ENCODE measurements at regions not wholly inside any gene's neighbourhood (a gene's known extent, or its start where the extent isn't known, plus 50 kb on each side); places are given as distances from the start of the nearest gene placed in this dataset.
"Not testable (repeated sequence)": the region's sequence is repeated elsewhere in the genome, so short reads cannot be mapped to it uniquely, and the experiment has no call there.

DNA sequence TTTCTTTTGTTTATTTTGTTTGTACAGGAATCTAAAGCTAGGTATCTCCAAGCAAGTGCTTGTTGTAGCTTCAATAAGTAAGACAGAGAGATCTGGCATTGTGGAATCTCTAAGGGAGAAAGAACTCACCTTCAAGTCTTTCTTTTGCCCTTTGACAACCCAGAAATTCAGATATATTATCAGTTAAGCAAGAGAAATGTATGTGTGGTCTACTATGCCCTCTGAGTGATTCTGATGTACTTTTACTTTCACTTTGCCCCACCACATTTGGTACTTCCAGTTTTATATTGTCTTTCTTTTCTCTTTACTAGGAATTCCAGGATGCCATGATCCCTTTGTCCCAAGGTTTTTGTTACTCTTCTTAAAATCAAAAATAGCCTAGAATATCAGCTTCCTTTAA lies 259.6 kb upstream of the PIK3C3 start:
- DNase-seq (ENCODE audit: low read depth in 2 of 2) = no peak

DNA sequence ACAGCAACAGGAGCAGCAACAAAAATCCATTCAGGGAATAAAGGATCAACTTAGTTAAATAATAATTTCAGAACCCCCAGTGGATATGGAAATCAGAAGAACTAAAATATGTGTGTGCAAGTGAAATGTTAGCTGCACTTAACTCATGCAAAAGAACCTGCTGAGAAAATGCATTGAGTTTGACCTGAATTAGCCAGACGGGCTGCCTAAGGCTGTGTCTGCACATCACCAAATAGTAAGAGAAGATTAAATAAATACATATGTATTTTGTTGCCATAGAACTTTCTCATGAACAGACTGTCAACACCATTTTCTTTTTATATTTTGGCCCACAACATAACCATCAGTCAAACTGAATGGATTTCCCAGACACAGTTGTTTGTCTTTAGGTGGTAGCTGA lies 262.0 kb upstream of the PIK3C3 start:
- no peak for DNase-seq (ENCODE audit: low read depth in 2 of 2)

DNA sequence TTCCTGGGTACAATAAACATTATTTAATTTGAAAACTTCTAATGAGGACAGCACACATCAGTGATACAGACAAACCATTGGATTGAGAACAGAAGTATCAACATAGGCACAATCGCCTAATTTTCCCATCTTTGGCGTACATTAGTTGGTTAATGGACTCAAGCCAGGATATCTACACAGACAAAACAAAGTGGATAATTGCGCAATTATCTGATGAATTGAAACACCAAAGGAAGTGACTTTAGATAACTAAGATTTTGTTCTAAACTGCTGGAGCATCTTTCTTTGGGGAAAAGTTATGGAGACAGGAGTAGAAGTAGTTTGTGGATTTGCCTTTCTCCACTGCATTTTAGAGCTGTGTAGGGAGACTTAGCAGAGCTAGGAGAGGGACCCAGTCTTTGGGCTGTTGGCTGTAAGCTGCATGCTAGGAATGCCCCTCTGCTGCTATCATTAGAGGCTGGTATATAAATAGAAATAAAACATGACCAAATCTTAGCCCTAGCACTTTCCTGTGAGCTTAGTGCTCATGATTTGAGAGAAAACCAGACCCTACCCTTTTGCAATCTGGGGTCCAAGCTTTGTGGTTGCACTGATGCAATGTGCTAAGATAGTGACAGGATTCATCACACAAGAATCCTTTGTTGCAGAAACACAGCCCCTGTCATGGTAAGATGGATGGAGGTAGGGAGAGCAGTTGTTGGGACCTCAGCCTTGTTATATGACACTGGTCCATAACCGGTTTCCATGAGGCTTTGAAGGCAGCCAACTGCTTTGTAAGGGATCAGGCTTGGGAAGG lies 264.5 kb upstream of the PIK3C3 start:
- no peak for DNase-seq (ENCODE audit: low read depth in 2 of 2)

DNA sequence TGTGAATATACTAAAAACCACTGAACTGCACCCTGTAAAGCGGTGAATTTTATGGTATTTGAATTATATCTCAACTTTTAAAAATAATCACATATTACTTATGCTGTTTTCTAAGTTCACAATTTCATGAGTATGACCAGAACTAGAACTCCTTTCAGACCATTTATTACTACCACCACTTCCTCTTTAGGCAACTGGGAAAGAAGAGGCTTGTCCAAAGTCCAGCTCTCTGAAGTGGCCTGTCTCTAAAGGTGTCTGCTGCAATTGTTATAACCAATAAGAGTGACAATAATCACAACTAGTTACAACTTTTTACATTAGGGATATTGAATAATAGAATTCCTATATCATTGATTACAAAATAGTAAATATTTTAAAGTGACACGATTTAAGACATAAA lies 267.9 kb upstream of the PIK3C3 start:
- no peak for DNase-seq (ENCODE audit: low read depth in 2 of 2)

DNA sequence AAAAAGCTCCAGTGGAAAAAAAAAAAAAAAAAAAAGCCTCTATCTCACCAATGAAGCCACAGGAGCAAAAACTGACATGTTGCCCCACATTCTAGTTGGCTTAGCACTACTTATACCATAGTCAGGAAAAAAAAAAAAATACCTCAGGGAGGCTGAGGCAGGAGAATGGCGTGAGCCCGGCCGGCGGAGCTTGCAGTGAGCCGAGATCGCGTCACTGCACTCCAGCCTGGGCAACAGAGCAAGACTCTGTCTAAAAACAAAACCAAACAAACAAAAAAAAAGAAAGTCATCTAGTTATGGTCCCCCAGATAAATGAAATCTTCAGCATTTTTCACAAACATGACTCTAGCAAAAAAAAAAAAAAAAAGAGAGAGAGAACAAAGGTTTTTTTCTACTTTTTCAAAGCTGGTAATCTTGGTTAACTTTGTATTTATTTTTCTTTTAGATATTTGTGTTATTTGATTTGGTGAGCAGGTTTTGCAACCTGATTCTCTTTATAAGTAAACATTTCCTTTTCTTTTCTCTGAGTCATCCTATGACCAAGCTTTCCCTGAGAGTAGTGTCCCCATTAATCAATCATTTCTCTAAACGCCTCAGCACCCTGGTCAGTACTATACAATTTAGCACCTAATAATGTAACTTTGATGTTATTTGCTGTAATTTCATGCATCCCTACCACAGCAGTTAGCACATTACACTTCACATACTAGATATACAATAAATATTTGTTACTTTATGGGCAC lies 273.7 kb upstream of the PIK3C3 start:
- DNase-seq (ENCODE audit: low read depth in 2 of 2) = no peak

DNA sequence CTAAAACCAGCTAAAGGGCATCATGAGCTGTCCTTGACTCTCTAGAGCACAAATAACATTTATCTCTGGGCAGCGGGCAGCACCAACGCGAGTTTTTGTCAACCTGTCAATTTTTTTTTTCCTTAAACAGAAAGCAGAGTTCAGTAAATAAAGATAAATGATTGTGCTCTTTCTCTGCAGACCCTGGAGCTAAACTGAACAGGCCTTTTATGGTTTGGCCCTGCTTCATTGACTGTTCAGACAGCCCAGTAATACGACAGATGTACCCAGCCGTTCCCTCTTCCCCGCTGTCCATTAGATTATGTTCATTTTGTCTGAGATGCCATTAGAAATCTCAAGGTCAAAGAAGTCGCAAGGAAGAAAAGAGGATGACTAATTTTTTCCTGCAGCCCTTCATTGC lies 280.5 kb upstream of the PIK3C3 start:
- no peak for DNase-seq (ENCODE audit: low read depth in 2 of 2)

DNA sequence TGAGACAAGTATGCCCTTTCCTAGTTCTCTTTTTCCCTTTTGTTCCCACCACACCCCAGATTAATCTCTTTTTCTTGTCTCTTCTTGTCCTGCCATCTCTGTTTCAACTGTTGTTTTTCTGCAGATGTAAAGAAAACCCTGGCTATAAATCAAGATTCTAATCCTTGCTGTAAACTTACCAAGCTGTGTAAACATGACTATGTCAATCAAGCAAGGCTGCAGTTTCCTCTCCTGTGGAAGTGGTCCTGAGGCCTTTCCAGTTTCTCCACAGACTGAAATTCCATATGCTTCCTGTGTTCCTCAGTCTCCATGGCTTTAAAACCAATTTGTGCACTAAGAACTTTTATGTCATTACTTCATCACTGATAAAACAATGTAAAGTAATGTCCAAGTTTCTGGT lies 288.8 kb upstream of the PIK3C3 start:
- DNase-seq (ENCODE audit: low read depth in 2 of 2) = no peak

DNA sequence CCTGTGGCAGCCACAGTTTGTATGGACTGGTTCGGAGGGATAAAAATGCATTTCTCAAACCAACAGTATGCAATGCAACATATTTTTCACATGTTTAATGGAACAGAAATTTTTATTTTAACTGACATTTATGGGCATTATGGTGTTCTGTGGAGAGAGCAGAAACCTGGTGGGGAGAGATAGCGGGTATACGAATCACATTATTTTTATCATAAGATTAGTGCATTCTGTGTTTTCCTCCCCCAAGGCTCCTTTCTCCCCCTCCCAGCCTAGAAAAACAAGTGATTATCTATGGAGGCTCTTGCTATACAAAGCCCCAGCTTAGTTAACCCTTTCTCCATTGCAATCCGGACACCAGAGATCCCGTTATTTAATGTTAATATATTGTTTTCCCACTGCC lies 289.8 kb upstream of the PIK3C3 start:
- DNase-seq (ENCODE audit: low read depth in 2 of 2) = no peak

DNA sequence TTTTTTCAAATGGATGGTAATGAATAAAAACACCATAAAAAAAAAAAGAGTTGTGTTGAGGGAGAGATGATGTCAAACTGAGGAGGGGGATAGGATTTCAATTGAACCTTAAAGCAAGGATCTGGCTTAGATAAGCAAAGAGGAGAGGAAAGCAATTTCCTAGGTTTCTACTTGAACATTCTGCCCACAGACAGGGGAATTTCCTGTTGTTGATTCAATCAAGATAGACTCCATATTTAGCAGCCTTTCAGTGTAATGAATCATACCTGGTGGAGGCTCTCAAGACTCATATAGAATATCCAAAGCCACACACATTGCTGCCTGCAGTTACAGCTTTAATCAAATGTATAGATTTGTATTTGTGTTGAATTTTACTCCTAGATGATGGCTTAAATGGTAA lies 294.4 kb upstream of the PIK3C3 start:
- DNase-seq (ENCODE audit: low read depth in 2 of 2) = no peak

DNA sequence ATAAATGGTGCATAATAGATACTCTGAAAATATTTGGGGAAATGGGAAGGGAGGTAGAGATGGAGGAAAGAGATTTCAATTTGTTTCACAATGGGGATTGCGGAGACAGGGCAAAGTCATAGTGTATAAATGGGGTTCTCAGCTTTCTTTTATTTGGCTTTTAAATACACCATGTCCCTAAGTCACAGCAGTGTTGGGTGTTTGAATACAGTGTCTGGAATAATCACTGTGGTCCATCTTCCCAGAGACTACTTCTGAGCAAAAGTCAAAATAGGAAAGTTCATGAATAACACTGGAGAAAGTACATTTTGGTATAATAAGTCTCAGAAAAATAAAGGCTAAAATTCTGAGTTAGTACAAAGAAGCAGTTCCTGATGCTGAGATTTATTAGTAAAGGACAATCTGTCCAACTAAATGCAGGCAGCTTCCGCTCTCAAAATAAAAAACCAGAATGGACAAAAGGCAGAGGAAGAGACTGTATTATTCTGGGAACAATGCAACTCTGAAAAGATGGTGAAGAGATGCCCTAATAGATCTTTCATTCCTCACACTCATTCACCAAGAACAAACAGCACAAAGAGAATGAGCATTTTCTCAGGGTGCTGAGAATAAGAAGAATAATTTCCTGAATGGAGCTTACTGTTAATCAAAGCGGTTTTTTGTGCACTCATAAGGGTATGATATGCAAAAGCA lies 295.4 kb upstream of the PIK3C3 start:
- no peak for DNase-seq (ENCODE audit: low read depth in 2 of 2)

DNA sequence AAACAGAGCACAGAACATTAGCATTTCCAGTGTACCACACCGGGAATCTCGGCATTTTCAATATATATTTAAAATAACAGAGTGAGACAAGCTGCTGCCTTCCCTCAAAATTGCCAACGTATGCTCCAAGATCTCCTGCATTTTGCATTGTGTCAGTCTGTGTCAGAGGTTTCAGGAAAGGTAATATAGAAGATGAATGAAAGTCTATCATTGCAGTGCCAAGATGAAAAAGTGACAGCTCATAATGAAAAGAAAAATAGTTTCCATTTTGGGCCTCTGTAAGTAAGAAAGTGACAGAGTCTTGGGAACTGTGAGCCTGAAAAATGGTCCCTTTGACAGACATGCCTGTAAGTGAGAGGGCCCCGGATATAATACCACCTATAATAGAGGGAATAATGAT lies 297.8 kb upstream of the PIK3C3 start:
- DNase-seq (ENCODE audit: low read depth in 2 of 2) = no peak

DNA sequence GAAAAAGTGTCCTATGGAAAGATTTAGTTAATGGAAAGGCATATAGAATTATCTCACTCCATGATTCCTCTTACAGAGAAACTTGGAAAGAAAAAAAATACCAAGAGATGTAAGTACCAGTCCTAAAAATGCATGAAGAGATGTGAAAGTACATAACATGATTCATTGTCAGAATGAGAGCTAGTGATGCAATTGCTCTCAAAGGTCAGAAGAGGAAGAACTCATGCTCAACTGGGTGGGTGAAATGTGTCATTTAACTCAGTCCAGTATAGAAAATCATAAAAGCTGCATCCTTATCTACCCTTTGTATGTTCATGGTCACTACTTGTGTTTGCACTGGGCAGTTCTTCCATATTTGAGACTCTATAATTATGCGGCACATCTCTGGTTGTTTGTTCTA lies 300.0 kb upstream of the PIK3C3 start:
- no peak for DNase-seq (ENCODE audit: low read depth in 2 of 2)

DNA sequence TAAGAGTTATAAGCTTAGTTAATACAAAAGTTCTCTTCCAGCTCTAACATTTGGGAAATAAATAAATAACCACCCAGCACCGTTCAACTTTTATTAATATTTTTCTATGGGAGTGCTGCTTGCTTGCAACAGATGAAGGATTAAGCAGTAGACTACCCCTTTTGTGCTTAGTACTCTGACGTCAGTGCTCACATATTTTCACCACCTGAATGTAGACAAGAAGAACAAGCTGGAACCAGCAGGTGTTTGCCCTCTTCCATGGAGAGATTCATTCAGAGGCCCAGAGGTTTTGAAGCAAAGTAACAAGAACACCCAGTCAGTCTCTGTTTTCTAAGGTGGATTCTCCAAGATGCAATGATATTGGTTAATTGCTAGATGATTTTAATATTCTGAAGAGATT lies 307.1 kb upstream of the PIK3C3 start:
- DNase-seq (ENCODE audit: low read depth in 2 of 2) = no peak

DNA sequence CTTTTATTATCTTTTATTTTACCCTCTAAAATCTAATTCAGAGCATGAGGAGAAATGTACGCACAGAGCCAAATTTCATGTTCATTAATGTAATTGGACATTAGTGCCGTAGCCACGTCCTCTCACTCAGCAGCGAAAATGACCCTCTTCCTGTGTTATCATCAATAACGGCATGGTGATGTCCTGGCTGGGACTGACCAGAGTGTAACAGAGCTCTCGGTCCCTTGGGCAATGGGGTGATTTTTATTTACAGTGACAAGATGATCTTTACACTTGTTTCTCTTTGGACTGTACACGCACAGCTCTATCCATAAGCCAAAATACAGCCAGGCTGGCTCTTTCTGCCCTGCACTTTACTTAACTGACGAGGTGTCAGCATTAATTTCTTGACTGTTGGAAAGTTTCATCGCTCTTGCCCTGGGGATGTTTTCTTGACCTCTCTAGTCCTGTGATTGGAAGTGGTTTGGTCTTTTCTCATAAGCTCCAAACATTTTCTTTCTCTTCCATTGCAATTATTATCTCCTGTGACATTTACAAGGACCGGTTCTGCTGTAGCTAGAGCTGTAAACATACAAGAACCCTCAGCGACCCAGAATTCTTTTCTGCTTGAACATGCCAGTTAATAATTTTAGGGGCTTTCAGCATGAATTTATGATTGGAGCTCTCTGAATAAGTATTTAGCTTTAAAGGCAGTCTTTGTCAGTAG lies 308.0 kb upstream of the PIK3C3 start:
- DNase-seq (ENCODE audit: low read depth in 2 of 2) = no peak

DNA sequence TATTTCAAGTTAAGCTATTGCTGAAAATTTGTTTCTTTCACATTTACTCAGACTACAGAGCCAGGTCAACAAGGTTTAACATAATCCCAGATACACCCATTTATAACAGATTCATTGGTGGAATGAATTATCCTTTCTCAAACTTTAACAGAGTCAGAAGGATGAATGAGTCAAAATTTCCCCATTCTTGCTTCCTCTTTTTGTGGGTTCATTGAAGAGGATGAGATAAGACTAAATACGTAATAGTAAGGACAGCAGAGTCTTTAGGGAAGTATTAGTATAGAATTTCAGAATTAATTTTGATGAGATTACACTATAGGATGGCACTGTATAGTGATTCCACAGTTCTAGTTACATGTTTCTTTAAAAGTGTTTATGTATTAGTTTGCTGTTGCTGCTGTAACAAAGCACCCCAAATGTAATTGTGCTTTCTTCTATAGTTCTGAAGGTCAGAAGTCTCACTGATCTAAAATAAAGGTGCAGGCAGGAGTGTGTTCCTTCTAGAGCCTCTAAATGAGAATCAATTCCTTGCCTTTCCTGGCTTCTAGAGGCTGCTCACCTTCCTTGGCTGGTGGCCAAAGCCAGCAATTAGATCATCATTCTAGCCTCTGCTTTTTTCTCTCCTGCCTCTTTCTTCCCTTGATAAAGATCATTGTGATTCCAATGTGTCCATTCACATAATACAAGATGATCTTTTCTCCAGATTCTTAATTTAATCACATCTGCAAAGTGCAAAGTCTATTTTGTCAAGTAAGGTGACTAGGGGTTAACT lies 309.3 kb upstream of the PIK3C3 start:
- no peak for DNase-seq (ENCODE audit: low read depth in 2 of 2)

DNA sequence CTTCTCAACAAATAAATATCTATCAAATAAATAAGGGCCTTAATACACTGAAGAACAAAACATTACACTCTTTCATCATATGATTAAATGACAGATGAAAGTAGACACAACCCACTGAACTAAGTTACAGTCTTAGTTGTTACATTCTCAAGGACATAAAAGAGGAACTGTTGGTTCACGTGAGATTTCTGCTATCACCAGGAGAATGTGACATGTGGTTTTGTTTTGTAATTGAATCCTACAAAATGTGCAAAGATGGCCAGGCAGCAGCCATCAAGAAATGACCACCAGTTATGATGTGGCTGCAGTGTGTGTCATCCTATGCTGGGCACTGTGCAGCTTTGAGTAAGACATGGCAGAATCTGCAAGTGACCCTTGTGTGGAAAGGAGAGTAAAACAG lies 310.6 kb upstream of the PIK3C3 start:
- DNase-seq (ENCODE audit: low read depth in 2 of 2) = no peak

DNA sequence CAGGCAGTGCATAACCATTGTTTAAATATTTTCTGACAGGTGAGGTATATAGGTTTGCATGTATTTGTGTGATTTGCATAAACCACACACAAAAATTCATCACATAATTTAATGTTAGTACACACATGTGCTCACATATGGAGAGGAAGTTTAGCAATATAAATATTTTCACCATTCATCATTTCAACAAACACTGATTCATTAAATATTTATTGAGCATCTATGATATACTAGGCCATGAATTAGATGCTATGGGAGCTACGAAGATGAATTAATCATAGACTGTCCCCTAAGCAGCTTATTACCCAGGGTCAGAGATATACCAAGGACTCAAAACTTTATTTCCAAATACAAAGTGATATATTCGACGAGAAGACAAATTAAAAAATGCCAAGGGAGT lies 311.6 kb upstream of the PIK3C3 start:
- no peak for DNase-seq (ENCODE audit: low read depth in 2 of 2)

DNA sequence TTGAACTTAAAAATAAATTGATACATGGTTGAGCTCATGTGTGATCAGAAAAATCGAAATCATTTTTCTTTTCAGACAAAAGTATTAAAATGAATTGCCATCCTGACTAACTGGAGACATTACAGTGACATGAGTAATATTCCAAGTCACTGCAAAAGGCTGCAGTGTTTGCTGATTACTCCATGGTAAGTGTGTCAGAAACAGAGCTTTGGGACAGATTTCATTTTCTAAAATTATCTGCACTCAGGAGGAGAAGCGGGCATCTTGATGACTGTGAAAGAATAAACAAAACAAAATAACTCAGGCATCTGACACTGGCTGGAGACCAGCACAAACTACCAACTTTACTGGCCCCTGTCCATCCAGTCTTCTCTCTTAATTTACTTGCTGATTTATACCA lies 312.3 kb upstream of the PIK3C3 start:
- no peak for DNase-seq (ENCODE audit: low read depth in 2 of 2)

DNA sequence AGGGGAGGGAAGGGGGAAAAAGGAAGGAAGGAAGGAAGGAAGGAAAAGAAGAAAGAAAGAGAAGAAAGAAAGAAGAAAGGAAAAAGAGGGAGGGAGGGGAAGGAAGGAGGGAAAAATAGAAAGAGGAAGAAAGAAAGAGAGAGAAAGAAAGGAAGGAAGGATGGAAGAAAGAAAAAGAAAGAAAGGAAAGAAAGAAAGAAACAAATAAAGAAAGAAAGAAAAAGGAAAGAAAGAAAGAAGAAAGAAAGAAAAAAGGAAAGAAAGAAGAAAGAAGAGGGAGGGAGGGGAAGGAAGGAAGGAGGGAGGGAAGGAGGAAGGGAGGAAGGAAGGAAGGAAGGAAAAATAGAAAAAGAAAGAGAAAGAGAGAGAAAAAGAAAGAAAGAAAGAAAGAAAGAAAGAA lies 315.8 kb upstream of the PIK3C3 start:
- no peak for DNase-seq (ENCODE audit: low read depth in 2 of 2)

DNA sequence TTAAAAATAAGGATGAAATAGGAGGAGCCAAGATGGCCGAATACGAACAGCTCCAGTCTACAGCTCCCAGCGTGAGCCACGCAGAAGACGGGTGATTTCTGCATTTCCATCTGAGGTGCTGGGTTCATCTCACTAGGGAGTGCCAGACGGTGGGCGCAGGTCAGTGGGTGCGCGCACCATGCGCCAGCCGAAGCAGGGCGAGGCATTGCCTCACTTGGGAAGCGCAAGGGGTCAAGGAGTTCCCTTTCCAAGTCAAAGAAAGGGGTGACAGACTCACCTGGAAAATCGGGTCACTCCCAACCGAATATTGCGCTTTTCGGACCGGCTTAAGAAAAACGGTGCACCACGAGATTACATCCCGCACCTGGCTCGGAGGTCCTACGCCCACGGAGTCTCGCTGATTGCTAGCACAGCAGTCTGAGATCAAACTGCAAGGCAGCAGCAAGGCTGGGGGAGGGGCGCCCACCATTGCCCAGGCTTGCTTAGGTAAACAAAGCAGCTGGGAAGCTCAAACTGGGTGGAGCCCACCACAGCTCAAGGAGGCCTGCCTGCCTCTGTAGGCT lies 323.2 kb upstream of the PIK3C3 start:
- DNase-seq (ENCODE audit: low read depth in 2 of 2) = not testable (repeated sequence)

DNA sequence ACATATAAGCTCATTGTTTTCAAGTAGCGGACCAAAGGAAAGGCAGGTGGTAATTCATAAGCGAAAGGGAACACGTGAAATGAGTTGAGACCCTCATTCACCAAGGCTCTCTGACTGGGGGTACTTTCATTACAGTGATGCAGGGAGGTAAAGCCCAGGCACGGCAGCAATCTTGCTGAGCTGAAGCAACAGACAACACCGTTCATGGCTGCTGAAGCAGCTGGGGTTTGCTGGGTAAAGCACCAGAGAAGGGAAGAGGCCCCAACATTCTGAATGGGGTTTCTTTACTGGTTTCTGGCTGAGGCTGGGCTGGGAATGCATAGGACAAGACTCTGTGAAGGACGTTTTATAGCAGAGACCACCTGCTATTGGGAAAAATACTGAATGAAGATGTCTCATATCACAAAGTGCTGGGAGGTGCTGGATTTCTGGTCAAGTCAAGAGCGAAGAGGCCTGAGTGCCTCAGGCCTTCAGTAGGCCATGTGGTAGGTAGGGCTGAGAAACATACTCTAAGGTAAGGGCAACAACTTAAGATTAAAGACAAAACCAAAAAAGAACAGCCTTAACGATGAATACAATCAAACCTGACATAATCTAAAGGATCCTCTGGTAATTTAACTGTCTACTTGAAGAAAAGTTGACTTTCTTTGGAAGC lies 324.7 kb upstream of the PIK3C3 start:
- no peak for DNase-seq (ENCODE audit: low read depth in 2 of 2)

Measured in stimulated activated CD4-positive, alpha-beta T cell treated with anti-CD3 and anti-CD28 coated beads, Interleukin-1b, Interleukin-23, amount 100 ng/mL, for 4 hours (primary cell).